AG08396 (cell line): ENCODE measurements at regions not wholly inside any gene's neighbourhood (a gene's known extent, or its start where the extent isn't known, plus 50 kb on each side); places are given as distances from the start of the nearest gene placed in this dataset.
"Not testable (repeated sequence)": the region's sequence is repeated elsewhere in the genome, so short reads cannot be mapped to it uniquely, and the experiment has no call there.

ENCODE experiments used
- DNase-seq: peaks from one replicate; pipeline ENCODE4 v3.0.0; 2012; ENCODE audit warnings: low spot score, mixed read lengths

- no peak for DNase-seq
Measured at GRCh38 chr20:19834783-19835182, 76.7 kb downstream of the RIN2 start.

DNA sequence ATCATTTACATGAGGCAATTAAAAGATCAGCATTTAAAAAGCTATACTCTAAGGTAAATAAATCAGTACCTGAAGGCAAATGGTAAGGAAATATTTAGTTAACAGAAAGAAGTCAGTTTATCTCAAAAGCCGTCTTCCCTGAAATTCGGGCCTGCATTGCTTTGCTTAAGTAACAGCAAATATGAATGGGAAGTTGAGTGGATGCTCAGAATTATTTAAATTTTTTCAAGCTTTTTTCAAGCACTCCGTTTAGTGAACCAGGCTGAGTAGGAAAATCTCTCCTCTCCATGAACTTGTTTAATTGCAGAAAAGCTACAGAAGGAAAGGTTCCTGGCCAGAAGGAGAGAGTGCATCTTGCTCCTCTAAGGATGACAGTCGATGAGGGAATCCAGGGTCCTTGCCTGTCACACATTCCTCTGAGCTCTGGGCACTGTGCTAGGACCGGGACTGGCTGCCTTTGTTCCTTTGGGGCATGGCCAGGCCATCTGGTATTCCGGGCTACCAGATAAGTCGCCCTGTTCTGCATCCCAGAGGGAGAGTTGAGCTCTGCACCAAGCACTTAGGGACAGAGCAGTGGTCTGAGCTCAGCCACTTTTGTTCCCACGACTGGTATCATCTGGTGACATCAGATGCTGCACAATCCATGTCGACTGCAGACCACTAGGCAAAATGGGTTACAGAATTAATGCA, 77.6 kb downstream of the RIN2 start:
- DNase-seq = no peak

DNA sequence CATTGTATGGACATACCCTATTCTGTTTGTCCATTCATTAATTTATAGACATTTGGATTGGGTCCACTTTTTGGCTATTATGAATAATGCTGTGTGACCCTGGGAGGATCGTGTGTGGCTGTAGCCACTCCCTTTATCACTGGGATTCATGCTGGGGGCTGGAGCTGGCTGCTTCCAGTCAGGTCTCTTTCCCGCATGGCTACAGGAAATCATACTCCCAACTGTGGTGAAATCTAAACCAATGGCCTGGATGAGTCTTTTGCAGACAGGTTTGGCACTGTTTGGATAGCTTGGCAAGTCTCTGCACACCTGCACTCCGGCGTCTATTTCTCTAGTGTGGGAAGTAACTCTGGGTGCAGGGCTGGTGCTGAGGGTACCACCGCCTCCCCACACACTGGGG, 80.4 kb downstream of the RIN2 start:
- DNase-seq = no peak

GRCh38 chr20:19839053-19839452, 81.0 kb downstream of the RIN2 start:
- DNase-seq = no peak

DNA sequence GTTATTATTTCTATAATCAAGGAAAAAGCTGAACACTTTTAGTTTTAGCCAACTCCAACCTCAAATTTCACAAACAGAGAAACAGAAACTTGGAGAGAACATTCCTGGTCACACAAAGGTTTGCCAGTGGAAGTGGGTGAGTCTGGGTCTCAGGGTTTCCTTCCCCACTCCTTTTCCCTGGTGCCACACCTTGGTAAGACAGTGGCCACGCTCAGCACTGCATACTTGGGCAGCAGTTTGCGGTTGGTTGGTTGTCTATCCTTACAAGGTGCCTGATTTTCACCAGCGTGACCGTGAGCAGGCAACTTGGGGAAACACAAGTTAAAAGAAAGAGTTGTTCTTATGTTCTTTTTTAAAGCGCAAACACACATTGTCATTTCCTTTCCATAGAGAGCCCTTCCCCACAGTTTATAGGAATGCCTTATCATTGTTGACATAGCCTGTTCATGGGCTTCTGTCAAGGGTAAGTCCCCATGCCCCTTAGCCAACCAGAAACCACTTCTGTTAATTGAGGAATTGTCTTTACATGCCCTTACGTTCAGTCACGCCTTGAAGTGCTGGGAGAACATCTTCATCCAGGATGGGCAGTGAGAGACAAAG, 82.2 kb downstream of the RIN2 start:
- DNase-seq = no peak

DNA sequence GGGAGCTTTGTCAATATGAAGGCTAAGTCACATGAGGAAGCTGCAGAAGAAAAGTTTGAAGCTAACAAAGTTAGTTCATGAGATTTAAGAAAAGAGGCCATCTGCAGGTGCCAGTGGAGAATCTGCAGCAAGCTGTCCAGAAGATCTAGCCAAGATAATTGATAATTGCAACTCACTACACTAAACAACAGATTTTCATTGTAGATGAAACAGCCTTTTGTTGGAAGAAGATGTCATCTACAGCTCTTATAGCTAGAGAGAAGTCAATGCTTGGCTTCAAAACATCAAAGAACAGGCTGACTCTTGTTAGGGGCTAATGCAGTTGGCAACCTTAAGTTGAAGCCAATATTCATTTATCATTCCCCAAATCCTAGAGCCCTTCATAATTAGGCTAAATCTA, 83.7 kb downstream of the RIN2 start:
- no peak for DNase-seq

GRCh38 chr20:19844850-19845249, 86.8 kb downstream of the RIN2 start:
- not testable (repeated sequence) for DNase-seq

GRCh38 chr20:19847383-19847782, 89.3 kb downstream of the RIN2 start:
- DNase-seq = no peak

- DNase-seq = peak; percentile 23
Measured at GRCh38 chr20:19849341-19850197, 91.5 kb downstream of the RIN2 start.

GRCh38 chr20:19850198-19850533, 92.1 kb downstream of the RIN2 start:
- DNase-seq = peak; percentile 27

GRCh38 chr20:19851861-19852260, 93.8 kb downstream of the RIN2 start:
- no peak for DNase-seq

- DNase-seq = no peak
Measured at GRCh38 chr20:19855416-19855815, 97.4 kb downstream of the RIN2 start.

DNA sequence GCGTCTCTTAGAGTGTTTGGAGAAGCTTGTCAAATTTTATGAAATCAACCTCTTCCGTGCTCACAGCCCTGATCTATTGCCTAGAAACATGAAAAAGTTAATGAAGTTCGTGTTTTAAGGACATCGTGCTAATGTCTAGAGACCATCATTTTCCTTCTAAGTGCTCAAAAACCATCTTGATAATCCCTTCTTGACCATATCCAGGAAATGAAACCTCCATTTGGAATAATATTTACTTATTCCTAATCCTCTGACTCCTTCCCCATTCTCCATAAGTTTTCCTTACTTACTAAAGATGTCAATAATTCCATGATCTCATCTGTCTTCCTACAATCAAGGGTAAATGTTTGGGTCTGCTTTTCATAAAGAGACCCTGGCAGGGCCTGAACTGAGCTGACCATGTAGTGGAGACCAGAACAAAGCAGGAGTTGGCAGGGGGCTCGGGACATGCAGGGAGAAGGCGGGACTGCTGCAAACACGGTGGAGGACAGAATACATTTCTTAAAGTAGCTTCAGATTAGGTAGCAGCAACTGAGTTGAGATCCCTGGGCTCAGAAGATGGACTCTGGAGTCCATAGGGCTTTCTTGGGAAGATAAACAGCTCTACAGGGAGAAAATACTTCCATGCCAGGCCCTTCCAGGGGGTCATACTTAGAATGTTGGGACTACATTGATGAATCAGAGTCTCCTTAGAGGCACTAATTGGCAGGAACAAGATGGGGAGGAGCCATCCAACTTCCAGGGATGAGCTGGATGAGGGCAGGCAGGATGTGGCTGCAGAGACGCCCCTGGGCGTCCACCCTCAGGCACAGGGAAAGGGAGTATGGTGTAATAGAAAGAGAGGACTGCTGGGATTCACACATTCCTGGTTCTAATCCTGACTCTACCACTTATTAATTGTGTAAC, 100.7 kb downstream of the RIN2 start:
- DNase-seq = no peak

GRCh38 chr20:19859444-19859843, 101.4 kb downstream of the RIN2 start:
- no peak for DNase-seq

DNA sequence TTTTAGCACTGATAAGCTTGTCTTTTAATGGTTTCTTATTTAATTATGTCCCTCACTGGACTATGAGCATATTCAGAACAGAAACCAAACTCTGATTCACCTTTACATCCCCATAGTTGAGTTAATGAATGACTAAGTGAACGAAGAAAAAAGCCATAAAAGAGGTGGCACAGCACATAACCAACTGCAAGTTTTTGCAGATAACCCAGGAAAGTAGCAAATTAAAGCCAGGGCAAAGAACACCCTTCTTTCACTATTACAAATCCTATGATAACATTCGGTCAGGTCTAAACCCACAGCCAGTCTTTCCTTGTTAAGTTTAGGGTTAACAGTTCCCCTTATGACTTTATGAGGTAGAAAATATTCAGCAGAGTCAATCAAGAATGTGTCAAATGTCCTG, 102.7 kb downstream of the RIN2 start:
- no peak for DNase-seq

GRCh38 chr20:19861147-19861759, 103.2 kb downstream of the RIN2 start:
- DNase-seq = no peak

DNA sequence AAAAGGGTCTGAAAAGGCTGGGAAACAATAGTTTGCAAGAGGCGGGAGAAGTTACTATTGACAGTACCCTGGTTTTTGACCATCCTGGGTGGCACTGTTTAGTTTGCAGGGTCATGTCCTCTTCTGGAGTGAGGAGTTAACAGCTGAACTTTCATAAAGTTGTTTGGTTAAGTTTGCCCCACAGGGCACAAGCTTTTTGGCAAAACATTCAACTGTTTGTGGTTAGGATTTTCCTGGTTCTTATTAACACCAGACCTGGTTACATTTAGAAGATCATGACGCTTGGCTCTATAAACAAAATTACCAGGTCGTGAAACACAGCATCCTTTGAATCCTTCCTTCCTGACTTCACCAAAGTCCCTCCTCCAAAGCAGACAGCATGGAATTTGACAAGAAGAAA, 106.1 kb downstream of the RIN2 start:
- no peak for DNase-seq

DNA sequence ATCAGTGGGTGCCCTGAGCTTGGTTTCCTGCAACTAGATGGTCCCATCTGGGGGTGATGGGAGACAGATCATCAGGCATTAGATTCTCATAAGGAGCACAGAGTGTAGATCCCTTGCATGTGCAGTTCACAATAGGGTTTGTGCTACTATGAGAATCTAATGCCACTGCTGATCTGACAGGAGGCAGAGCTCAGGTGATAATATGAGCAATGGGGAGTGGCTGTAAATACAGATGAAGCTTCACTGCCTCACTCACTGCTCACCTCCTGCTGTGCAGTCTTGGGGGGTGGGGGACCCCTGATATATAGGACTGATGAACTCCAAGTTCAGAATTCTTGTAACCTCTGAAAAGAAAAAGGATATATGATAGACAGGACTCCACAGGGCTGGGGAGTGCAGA, 108.0 kb downstream of the RIN2 start:
- no peak for DNase-seq

DNA sequence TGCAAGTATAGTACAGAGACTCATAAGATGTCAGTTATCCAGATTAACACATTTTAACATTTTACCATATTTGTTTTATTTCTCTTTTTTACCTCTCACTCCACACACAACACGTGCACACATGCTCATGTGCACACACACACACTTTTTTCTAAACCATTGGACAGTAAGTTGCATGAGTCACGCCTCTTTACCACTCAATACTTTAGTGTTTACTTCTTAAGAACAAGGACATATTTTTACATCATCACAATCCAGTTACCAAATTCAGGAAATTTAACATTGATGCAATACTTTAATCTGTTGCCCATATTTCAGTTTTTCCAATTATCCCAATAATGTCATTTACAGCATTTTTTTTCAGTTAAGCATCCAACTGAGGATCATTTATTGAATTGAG, 109.0 kb downstream of the RIN2 start:
- DNase-seq = no peak

DNA sequence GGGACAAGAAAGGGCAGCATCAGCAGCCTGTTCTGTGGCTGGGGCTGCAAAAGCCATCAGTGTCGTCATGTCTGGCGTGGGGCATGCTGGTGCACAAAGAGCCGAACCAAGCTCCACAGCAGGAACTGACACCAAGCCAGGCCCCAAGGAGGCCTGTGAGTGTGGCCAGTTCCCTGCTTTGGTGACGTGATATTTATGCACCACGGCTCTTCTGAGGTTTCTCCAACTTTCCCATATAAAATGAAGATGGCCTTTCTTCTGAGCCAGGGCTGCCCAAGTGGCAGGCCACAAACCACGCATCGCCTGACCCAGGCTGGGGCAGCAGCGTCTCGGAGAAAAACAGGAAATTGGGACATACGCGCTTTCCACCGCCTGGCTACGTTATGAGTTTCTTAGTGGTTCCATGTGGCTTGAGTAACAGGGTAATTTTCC, 109.9 kb downstream of the RIN2 start:
- DNase-seq = no peak

- no peak for DNase-seq
Measured at GRCh38 chr20:19868441-19868840, 110.4 kb downstream of the RIN2 start.

DNA sequence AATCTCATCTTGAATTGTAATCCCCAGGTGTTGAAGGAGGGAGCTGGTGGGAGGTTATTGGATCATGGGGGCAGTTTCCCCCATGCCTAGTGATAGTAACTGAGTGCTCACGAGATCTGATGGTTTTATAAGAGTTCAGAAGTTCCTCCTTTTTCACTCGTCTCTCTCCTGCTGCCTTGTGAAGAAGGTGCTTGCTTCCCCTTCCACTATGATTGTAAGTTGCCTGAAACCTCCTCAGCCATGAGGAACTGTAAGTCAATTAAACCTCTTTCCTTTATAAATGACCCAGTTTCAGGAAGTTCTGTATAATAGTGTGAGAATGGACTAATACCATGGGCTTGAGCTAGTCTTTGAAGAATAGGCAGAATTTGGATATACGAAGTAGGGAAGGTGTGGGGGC, 113.9 kb downstream of the RIN2 start:
- no peak for DNase-seq
